HG03045 (cell line): ENCODE measurements at regions not wholly inside any gene's neighbourhood (a gene's known extent, or its start where the extent isn't known, plus 50 kb on each side); places are given as distances from the start of the nearest gene placed in this dataset.
"Not testable (repeated sequence)": the region's sequence is repeated elsewhere in the genome, so short reads cannot be mapped to it uniquely, and the experiment has no call there.

ENCODE experiments used
- ATAC-seq: cut with Tn5 transposase; IDR thresholded peaks from one replicate; pipeline ENCODE4 v1.9.1; 2021; ENCODE audit warnings: mild to moderate bottlenecking, moderate library complexity; ENCODE audit not compliant: unreplicated experiment

DNA sequence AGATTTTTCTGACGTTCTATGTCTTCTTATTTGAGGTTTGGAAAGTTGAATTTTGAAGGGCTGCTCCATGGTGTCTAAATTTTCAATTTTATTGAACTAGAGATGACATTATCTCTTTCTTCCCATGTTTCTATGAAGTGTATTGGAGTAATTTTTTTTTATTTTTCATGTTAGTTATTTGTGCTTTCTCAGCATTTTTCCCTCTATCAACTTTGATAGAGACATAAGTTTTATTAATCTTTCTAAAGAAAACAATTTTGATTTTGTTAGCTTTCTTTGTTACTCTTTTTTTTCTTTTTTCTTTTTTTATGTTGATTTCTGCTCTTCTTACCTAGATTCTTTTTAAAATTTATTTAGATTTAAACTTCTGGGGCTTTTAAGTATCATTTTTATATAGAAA is 1694.8 kb downstream of the PCDH9 start:
- no peak for ATAC-seq

DNA sequence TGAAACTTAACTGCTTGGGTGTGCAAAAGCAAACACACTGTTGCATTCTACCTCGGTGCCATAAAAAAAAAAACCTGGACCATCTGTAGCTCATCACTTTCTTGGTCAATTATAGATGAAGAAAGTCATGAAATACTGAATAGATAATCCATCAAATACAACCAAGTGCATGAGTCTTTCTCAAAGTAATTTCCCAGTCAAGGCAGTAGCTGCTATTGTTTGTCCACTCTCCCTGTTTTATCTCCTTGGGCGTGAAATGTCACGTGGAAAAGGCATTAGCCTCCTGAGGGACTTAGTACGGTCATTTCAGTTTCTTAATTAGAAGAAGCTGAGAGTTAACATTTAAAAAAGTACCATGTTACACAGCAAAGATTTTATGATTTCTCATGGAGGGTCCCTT is 1697.9 kb downstream of the PCDH9 start:
- no peak for ATAC-seq

DNA sequence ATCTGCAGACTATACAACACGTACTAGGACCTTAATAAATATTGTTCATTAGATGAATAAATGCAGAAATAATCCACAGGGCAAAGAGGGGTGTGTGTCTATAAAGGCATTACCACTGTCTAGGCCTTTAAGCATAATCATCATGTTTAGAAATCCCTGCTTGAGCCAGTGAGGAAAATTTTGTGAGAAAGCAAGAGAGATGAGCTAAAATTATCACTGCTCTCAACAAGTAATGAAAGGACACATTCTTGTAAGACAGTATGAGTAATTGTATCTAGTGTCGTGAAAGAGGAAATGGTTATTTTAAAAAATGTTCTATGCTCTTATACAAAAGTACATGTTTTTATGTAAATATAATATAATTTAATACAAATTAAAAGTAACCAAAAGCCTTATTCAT is 1699.4 kb downstream of the PCDH9 start:
- ATAC-seq = no peak

DNA sequence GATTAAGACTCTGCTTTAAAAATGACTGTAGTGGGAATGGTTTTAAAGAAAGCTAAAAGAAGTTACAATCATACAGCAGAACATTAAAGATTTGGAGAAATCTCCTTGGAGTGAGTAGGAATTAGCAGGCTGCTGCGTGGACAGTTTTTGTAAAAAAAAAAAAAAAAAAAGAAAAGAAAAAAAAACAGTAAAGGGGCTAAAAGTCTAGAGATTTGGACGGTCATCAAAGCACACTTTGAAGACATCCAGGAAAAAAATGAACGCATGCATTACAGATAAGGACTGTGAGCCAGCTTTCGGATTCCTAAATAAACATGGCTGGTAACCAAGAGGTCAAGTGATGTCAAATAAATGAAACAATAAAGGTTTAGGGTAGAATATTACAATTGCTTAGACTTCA is 1700.6 kb downstream of the PCDH9 start:
- no peak for ATAC-seq

DNA sequence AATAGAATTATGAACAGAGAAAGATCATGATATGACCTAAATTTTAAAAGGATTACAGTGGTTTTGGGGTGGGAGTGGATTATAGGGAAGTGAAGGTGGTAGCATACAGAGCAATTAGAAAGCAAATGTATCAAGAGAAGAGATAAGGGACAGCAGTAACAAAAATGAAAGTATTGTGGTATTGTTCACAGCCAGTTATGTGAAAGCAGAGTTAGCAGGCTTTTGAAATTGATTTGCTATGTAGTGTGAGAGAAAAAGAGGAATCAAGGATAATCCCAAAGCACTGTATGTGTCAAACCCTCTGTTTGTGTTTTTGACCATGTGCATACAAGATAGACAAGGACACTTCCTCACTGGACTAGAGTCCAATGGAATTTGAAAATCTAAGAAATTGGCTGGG is 1721.4 kb downstream of the PCDH9 start:
- no peak for ATAC-seq

DNA sequence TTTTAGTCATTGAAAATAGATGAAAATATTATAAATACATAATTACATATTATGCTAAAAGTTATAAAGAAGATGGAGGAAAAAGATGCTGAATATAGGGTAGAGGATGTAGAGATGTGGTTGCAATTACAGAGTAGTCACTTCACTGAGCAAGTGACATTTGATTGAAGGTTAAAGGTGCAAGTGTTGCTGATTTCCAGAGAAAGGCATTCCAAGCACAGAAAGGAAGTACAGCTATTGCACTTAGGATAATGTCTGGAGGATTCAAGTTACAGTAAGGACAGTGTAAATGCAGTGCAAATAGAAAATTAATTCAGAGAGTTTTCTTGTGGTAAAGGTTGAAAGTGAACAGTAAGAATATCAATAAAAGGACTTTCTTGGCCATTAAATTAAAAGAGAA is 1721.8 kb downstream of the PCDH9 start:
- ATAC-seq = no peak

DNA sequence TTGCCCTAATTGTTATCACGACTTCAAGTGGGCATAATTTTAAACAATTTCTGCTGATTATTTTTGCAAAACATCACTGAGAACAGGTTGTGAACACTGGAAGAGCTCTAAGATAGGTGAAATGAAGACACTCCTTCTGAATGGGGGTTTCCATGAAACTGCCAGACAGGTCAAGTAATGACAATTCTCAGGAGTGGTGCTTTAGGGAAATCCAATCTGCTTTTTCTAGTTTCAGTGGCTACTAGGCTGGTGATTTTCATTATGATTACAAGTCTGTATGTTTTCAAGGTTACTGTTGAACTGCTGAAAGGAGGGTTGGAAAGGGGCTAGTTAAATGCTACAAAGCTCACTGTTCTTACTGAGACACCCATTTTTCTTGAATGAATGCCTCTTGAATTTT is 1724.2 kb downstream of the PCDH9 start:
- no peak for ATAC-seq

DNA sequence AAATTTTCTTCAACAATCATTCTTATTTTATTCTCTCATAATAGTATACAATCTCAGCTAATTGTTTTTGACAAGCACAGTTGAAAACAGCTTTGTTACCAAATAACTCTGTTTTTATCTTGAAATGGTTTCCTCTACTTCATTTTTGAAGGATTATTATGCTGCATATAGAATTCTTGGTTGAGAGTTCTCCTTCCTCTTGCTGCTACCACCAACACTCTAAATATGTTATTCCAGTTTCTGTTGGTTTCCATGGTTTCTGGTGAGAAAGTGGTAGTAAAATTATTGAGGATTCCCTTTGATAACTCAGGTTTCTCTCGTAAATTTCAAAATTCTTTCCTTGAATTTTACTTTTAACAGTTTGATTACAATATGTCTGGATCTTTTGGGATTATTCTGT is 1725.9 kb downstream of the PCDH9 start:
- no peak for ATAC-seq

DNA sequence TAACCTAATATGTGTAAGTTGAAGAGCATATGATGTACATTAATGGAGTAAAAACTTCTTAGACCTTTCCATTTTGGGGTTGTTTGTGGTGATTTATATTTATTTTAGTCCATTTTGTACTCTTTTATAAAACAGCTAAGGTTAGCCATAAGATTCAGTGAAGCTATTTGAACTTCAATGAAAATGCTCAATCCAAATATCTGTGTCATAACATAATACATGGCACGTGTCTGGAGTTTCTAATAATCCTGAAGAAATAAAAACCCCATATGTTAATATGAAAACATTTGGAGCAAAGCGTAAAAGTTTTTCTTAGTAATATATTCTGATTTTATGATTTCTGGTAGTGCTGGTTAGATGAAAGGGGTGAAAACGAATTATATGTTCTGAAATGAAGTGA is 1729.7 kb downstream of the PCDH9 start:
- no peak for ATAC-seq

DNA sequence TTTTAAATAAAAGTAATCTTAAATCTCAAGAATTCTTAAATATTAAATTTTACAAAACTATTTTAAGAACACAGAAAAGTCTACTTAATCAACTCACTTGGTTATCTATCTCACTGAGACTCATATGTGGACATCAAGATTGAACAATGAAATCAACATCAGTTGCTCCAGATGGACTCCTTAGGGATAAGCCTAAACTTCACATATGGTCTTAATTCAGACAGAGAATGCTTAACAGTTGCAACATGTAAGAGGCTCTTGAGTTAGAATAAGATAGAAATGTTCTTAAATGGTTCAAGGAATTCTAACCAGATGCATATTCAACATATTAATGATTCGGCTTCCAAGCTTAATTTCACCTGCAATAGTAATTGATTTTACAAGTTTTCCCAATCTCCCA is 1730.9 kb downstream of the PCDH9 start:
- no peak for ATAC-seq

DNA sequence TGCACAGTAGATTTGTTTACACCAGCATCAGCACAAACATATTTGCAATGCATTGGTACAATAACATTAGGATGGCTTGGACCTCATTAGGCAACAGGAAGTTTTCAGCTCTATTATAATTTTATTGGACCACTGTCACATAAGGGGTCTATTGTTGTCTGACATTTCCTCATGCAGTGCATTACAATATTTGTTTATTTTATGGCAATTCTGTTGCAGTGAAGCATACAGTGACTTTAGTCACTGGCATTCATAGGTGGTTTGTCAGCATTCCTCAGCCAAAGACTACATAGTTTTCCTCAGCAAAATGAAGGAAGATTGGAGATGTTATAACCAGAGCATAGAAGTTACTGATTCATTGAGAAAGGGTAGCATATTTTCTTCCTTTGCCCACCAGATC is 1732.9 kb downstream of the PCDH9 start:
- ATAC-seq = no peak

DNA sequence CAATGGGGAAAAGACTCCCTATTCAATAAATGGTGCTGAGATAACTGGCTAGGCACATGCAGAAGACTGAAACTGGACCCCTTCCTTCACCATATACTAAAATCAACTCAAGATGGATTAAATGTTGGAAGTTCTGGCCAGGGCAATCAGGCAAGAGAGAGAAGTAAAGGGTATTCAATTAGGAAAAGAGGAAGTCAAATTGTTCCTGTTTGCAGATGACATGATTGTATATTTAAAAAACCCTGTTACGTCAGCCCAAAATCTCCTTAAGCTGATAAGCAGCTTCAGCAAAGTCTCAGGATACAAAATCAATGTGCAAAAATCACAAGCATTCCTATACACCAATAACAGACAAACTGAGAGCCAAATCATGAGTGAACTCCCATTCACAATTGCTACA is 1739.4 kb downstream of the PCDH9 start:
- ATAC-seq = not testable (repeated sequence)

DNA sequence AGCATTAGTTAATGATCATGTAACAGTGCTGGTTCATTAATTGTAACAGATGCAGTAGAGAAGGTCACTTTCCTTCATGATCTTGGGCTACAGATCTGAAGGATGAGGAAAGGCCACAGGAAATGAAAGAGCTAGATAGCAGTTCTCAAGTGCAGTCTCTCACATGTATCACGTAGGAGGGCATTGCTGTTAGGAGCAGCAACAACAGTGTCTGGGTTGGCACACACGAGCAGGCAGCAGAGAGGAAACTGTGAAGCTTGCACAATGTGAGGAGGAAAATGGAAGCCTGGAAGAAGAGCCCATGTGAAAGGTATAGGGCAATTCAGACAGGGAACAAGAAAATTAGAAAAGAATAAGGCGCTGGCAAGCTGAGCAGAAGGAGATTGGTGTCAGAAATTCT is 1741.5 kb downstream of the PCDH9 start:
- ATAC-seq = no peak

DNA sequence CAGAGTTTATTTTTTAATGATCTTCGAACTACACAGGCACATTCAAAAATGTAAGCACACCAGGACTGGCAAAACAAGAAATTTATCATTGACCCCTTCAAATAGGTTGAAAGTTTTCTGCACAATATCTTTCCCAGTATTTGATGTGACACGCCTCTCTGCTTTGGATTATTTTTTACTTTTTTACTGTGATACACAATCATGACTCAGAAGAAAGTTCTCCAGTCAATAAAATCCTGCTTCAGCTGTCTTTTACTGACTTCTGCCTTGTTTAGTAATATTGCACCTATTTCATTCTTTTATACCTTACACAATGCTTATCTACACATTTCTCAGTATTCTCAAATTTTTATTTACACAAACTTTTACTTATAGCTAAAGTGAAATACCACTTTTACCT is 1750.4 kb downstream of the PCDH9 start:
- ATAC-seq = no peak

DNA sequence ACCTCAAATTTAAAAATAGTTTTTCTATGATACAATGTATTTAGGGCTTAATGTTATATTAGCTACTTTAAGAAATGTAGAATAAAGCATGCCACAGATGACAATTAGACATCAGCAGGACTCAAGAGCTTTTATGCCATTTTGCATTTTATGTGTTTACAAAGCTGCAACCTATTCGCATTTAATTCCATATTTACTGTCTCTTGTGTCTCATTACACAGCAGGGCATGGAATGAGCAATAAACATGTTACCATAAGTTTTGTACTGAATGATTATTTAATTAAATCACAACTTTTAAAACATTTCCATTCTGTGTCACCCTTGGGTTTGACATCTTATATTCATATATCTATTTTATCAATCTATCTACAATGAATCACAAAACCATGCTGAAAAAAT is 1756.9 kb downstream of the PCDH9 start:
- ATAC-seq = no peak

DNA sequence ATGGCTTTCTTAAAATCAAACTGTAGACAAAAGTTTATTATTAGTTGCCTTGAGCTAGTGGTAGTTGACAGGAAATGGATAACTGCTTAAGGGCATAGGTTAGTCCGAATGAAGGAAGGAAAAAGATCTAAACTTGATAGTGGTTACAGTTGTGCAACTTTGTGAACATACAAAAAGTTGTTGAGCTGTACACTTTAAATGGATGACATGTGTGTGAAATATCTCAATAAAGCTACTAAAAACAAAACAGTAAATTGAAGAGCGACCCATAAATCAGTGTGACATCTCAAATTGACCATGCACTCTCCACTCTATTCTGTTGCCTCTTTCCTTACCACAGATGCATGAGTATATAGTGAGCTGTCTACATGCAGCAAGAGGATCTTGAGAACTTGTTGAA is 1757.8 kb downstream of the PCDH9 start:
- no peak for ATAC-seq

DNA sequence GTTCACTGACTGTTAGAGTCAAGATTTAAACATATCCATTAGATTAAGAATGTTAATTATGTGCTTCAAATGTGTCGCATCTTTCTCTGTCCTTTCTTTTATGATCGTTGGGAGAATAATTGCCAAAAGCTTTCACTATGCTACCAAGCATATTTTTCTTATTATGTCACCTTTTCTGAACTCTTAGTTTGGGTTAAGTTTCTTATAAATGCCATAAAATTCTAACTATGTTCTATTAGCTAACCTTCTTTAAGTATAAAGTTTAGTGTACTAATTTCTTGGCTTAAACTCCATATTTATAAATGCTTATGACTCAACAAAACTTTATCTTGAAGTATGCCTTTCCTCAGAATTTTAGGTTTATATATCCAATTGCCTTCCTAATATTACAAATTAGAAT is 1759.4 kb downstream of the PCDH9 start:
- no peak for ATAC-seq

DNA sequence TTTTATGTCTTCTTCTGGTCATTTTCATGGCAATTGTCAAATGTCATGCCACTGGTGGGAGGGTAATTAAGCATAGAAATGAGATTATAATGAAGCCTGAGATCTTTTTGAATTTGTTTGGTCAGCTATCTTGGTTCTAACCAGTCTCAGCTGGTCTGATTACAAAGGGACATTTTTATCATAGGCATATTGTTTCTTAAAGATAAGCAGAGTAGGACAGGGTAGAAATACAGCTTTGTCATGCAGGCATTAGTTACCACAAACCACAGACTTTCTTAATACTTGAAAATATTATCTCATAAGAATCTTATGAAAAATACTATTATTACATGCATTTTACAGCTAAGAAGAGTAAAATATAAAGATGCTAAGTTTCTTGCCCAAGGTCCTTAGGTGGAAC is 1761.5 kb downstream of the PCDH9 start:
- ATAC-seq = no peak

DNA sequence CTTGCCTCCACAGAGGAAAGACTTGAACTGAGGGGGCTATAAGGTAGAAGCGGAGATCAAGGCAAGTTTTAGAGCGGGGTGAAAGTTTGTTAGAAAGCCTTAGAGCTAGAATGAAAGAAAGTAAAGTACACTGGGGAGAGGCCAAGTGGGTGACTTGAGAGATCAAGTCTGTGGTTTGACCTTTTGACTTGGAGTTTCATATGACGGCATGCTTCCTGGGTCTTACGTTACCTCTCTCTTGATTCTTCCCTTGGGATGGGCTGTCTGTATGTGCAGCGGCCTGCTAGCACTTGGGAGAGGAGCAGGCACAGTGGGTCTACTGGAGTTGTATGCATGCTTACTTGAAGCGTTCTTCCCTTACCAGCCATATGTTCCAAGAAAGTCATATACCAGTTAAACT is 1768.5 kb downstream of the PCDH9 start:
- ATAC-seq = no peak

DNA sequence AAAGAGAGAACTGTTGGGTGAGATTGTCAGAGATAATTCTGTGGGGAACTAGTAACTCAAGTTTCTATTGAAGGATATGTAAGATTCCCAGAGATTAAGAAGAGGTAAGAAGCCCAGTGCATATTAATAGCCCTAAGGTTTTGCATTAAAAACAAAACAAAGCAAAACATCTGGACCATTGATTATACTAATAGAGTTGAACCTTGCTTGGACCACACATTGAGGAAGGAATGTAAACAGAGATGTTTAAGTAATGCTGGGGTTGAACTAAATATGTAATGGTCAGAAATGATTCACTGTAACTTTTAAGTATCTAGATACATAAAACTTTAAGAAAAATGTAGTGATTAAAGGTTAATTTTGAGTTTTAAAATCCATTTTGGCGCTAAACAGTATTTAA is 1770.0 kb downstream of the PCDH9 start:
- ATAC-seq = no peak

DNA sequence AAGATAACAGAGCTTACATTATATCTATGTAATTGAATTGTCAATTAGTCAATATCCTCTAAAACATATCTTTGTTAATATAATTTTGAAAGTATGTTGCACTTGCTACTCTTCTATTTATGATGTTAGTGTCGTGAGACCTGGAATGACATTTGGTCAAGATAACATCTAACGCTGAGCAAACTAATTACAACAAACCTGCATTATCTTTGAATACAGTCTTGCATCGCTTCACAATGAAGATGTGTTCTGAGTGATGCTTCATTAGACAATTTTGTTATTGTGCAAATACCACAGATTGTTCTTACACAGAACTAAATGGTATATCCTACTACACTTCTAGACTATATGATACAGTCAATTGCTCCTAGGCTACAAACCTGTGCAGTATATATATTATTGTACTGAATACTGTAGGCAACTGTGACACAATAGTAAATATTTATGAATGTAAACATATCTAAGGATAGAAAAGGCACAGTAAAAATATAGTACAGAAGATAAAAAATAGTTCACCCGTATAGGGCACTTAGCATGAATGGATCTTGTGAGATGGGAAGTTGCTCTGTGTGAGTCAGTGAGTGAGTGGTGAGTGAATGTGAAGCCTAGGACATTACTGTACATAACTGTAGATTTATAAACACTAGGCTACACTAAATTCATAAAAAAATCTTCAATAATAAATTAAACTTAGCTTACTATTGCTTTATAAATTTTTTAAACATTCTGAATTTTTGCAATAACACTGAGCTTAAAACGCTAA is 1773.8 kb downstream of the PCDH9 start:
- ATAC-seq = no peak

DNA sequence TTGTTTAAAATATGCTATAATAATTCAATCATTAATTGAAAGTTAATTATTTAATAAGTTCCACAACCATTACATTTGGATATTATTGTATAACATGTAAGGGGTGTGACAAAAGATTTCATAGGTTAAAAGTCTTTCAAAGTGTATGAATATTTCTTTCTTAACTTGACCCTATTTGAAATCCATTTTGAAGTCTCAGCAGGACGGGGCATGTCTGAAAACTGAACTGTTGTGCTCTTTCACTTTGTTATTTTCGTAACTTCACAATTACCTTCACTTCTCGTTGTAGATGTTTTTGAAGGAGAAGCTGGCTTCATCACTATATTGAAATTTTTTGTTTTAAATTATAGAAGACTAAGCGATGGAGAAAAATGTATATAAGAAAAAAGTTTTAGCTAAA is 1775.7 kb downstream of the PCDH9 start:
- no peak for ATAC-seq

DNA sequence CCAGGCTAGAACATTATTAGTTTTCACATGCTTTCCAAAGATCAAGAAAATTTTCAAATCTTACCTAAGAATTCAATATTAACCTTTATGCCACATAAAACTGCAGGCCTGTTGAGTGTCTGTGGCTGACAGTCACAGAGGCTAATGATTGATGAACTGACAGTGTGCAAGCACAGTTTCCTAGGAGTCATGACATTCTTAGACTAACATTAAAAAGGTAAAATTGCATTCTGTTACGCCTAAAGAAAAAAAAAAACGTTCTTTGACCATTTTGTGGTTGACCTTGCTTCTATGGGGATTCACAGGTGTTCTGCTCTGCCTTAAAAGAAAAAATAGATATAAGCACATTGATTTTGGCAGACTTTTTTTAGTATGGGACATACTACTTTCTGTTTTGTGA is 1776.2 kb downstream of the PCDH9 start:
- ATAC-seq = no peak
